H1 (cell line): ENCODE measurements at regions not wholly inside any gene's neighbourhood (a gene's known extent, or its start where the extent isn't known, plus 50 kb on each side); places are given as distances from the start of the nearest gene placed in this dataset.

ENCODE experiments used
- CTCF ChIA-PET: fragments of 300-600 bp; sonication (Branson Sonifier 250); formaldehyde crosslinking; loops from one replicate; lab custom pipeline; 2021; ENCODE audit not compliant: partially characterized antibody; lab: Charles Lee
- POLR2A ChIA-PET: fragments of 300-600 bp; sonication (Branson Sonifier 250); formaldehyde crosslinking; loops from one replicate; lab custom pipeline; 2021; ENCODE audit warnings: inconsistent platforms; ENCODE audit not compliant: partially characterized antibody; lab: Charles Lee
- DNase-seq, 2 experiments: peaks; one replicate each; pipeline versions ENCODE4 v3.0.0 to v3.0.0-alpha.2; 2010 to 2022; ENCODE audit warnings: low spot score in 2 of 2, low read depth in 1 of 2, mixed read lengths in 1 of 2
- FAIRE-seq: peaks from 2 replicates; lab custom pipeline; 2011; peaks lifted over from hg19 to GRCh38; lab: Jason Lieb, UNC
- H2AFZ ChIP-seq: 2 replicates; pipeline ENCODE4 v1.8.1; 2012; ENCODE audit warnings: low read length, inconsistent platforms
- H2AK5ac ChIP-seq: 2 replicates; pipeline ENCODE4 v1.6.1; 2013; ENCODE audit warnings: low read depth, low read length
- H2BK120ac ChIP-seq: replicated peaks from 2 replicates; pipeline ENCODE3; 2013; ENCODE audit warnings: low read depth, low read length, inconsistent platforms
- H2BK12ac ChIP-seq: 2 replicates; pipeline ENCODE4 v1.6.1; 2013; ENCODE audit warnings: low read depth, low read length
- H2BK15ac ChIP-seq: 2 replicates; pipeline ENCODE4 v1.6.1; 2013; ENCODE audit warnings: low read length
- H2BK20ac ChIP-seq: 2 replicates; pipeline ENCODE4 v1.6.1; 2013; ENCODE audit warnings: low read length
- H2BK5ac ChIP-seq: 2 replicates; pipeline ENCODE4 v1.6.1; 2013; ENCODE audit warnings: low read depth, low read length
- H3K14ac ChIP-seq: 2 replicates; pipeline ENCODE4 v1.6.1; 2013; ENCODE audit warnings: inconsistent platforms; ENCODE audit not compliant: insufficient read length
- H3K18ac ChIP-seq: 2 replicates; pipeline ENCODE4 v1.6.1; 2013; ENCODE audit warnings: low read length; ENCODE audit errors: extremely low read depth
- H3K23ac ChIP-seq: 2 replicates; pipeline ENCODE4 v1.6.1; 2013; ENCODE audit warnings: inconsistent platforms; ENCODE audit not compliant: insufficient read length
- H3K23me2 ChIP-seq: 2 replicates; pipeline ENCODE4 v1.6.1; 2013; ENCODE audit warnings: low read depth, low read length
- H3K27ac ChIP-seq: 2 replicates; pipeline ENCODE4 v1.6.1; 2011; ENCODE audit warnings: low read depth, low read length, inconsistent platforms
- H3K27me3 ChIP-seq, 4 experiments: replicated peaks in 1 of 4; 1 replicate in 1 of 4; 2 replicates in 3 of 4; pipeline versions ENCODE4 v1.6.1 to v1.8.1; 2011 to 2013; ENCODE audit warnings: low read length in 3 of 4, mild to moderate bottlenecking in 3 of 4, inconsistent platforms in 2 of 4, mixed read lengths in 2 of 4, moderate library complexity in 1 of 4; ENCODE audit not compliant: control insufficient read depth in 3 of 4, insufficient read depth in 3 of 4; ENCODE audit errors: extremely low read depth in 1 of 4
- H3K36me3 ChIP-seq, 4 experiments: 2 replicates each; pipeline versions ENCODE4 v1.6.1 to v1.8.1; 2011 to 2013; ENCODE audit warnings: mild to moderate bottlenecking in 4 of 4, low read length in 3 of 4, moderate library complexity in 2 of 4, control low read depth in 1 of 4, inconsistent platforms in 1 of 4; ENCODE audit not compliant: insufficient read depth in 4 of 4, control insufficient read depth in 2 of 4
- H3K4ac ChIP-seq: replicated peaks from 2 replicates; pipeline ENCODE3; 2013; ENCODE audit warnings: low read length, low read depth, mixed read lengths, inconsistent platforms; ENCODE audit not compliant: insufficient read length
- H3K4me1 ChIP-seq, 4 experiments: replicated peaks in 1 of 4; 1 replicate in 1 of 4; 2 replicates in 3 of 4; pipeline versions ENCODE4 v1.6.1 to v1.8.1; 2011 to 2013; ENCODE audit warnings: low read length in 3 of 4, inconsistent platforms in 2 of 4, mixed read lengths in 1 of 4; ENCODE audit not compliant: insufficient read depth in 4 of 4, control insufficient read depth in 3 of 4
- H3K4me2 ChIP-seq, 2 experiments: 2 replicates each; pipeline versions ENCODE4 v1.6.1 to v1.8.1; 2011 to 2013; ENCODE audit warnings: low read depth in 2 of 2, low read length in 2 of 2, control low read depth in 1 of 2, inconsistent platforms in 1 of 2, mild to moderate bottlenecking in 1 of 2; ENCODE audit not compliant: insufficient read depth in 1 of 2
- H3K4me3 ChIP-seq, 4 experiments: fragments of 200-600, 300-600 bp in 1 of 4; sonication (generic), shearing (Covaris generic), sonication (Bioruptor Twin) in 1 of 4; 2 replicates each; pipeline versions ENCODE4 v1.5.1 to v1.8.1; 2011 to 2016; ENCODE audit warnings: low read length in 4 of 4, low read depth in 3 of 4, control low read depth in 2 of 4, inconsistent platforms in 2 of 4, mild to moderate bottlenecking in 2 of 4, mixed read lengths in 1 of 4, moderate library complexity in 1 of 4; ENCODE audit not compliant: insufficient read depth in 2 of 4; ENCODE audit errors: extremely low read depth in 1 of 4
- H3K56ac ChIP-seq: replicated peaks from 2 replicates; pipeline ENCODE3; 2013; ENCODE audit warnings: low read depth, mild to moderate bottlenecking, mixed read lengths, low read length, inconsistent platforms; ENCODE audit not compliant: insufficient read length
- H3K79me1 ChIP-seq: 2 replicates; pipeline ENCODE4 v1.6.1; 2013; ENCODE audit warnings: low read depth, low read length, control low read depth
- H3K79me2 ChIP-seq, 2 experiments: 2 replicates each; pipeline versions ENCODE4 v1.6.1 to v1.8.1; 2012 to 2013; ENCODE audit warnings: low read length in 2 of 2, mild to moderate bottlenecking in 2 of 2, inconsistent platforms in 1 of 2; ENCODE audit not compliant: insufficient read depth in 2 of 2, control insufficient read depth in 1 of 2
- H3K9ac ChIP-seq, 4 experiments: replicated peaks in 1 of 4; 1 replicate in 1 of 4; 2 replicates in 3 of 4; pipeline versions ENCODE4 v1.6.1 to v1.8.1; 2011 to 2013; ENCODE audit warnings: low read depth in 3 of 4, low read length in 3 of 4, control low read depth in 2 of 4, mild to moderate bottlenecking in 2 of 4, moderate library complexity in 2 of 4, inconsistent platforms in 1 of 4; ENCODE audit errors: extremely low read depth in 1 of 4
- H3K9me3 ChIP-seq, 2 experiments: 2 replicates each; pipeline versions ENCODE4 v1.6.1 to v1.8.1; 2012 to 2013; ENCODE audit warnings: mild to moderate bottlenecking in 2 of 2, moderate library complexity in 2 of 2, control low read depth in 1 of 2, inconsistent platforms in 1 of 2, low read depth in 1 of 2, low read length in 1 of 2, mixed read lengths in 1 of 2; ENCODE audit not compliant: insufficient read depth in 2 of 2
- H4K20me1 ChIP-seq, 2 experiments: replicated peaks in 1 of 2; 2 replicates each; pipeline versions ENCODE3 to v1.8.1; 2011 to 2013; ENCODE audit warnings: inconsistent platforms in 2 of 2, low read length in 2 of 2, mild to moderate bottlenecking in 1 of 2; ENCODE audit not compliant: insufficient read depth in 2 of 2, control insufficient read depth in 1 of 2
- H4K5ac ChIP-seq: 2 replicates; pipeline ENCODE4 v1.6.1; 2013; ENCODE audit warnings: low read length, low read depth, mixed read lengths, inconsistent platforms; ENCODE audit not compliant: insufficient read length
- H4K8ac ChIP-seq: 2 replicates; pipeline ENCODE4 v1.8.0; 2013; ENCODE audit warnings: mild to moderate bottlenecking, moderate library complexity, low read length, inconsistent platforms; ENCODE audit not compliant: insufficient read depth; ENCODE audit errors: extremely low read depth
- H4K91ac ChIP-seq: replicated peaks from 2 replicates; pipeline ENCODE3; 2013; ENCODE audit warnings: low read length, mixed read lengths, inconsistent platforms; ENCODE audit not compliant: insufficient read length
- ASH2L ChIP-seq: fragments of 200-600, 300-600 bp; sonication (generic); IDR thresholded peaks from one replicate; pipeline ENCODE4 v1.7.1; 2017; ENCODE audit warnings: low read length
- BRCA1 ChIP-seq: IDR thresholded peaks from 2 replicates; pipeline ENCODE4 v1.6.1; 2012; ENCODE audit warnings: low read depth, low read length, improper control_type of control experiment
- CBX8 ChIP-seq: fragments of 300-800, 300-1000 bp; sonication (generic); IDR thresholded peaks from 2 replicates; pipeline ENCODE4 v1.7.1; 2016; ENCODE audit warnings: low read depth, low read length, borderline replicate concordance
- CHD2 ChIP-seq: IDR thresholded peaks from 2 replicates; pipeline ENCODE4 v1.6.1; 2012; ENCODE audit warnings: low read length, improper control_type of control experiment
- E2F6 ChIP-seq: IDR thresholded peaks from 2 replicates; pipeline ENCODE4 v1.6.1; 2012; ENCODE audit warnings: inconsistent platforms
- GTF2F1 ChIP-seq: IDR thresholded peaks from 2 replicates; pipeline ENCODE4 v1.6.1; 2012; ENCODE audit warnings: low read depth, low read length, improper control_type of control experiment, borderline replicate concordance
- HDAC2 ChIP-seq, 2 experiments: fragments of 300-600 bp in 1 of 2; sonication (generic) in 1 of 2; IDR thresholded peaks; 2 replicates each; pipeline ENCODE4 v1.6.1; 2011 to 2012; ENCODE audit warnings: low read depth in 2 of 2, low read length in 2 of 2, mild to moderate bottlenecking in 2 of 2, moderate library complexity in 2 of 2, borderline replicate concordance in 1 of 2, inconsistent platforms in 1 of 2
- KDM1A ChIP-seq: fragments of 200-600, 300-600 bp; sonication (generic); IDR thresholded peaks from 2 replicates; pipeline ENCODE4 v1.7.1; 2016; ENCODE audit warnings: mild to moderate bottlenecking, low read length, borderline replicate concordance
- KDM5A ChIP-seq: fragments of 200-600 bp; IDR thresholded peaks from 2 replicates; pipeline ENCODE4 v1.7.1; 2012; ENCODE audit warnings: mild to moderate bottlenecking, low read length, inconsistent platforms, mixed read lengths
- MAX ChIP-seq: IDR thresholded peaks from 2 replicates; pipeline ENCODE4 v1.6.1; 2012; ENCODE audit warnings: inconsistent platforms
- POU5F1 ChIP-seq: IDR thresholded peaks from 2 replicates; pipeline ENCODE4 v1.6.1; 2011; ENCODE audit warnings: low read depth, mild to moderate bottlenecking, low read length, moderate library complexity
- SIRT6 ChIP-seq: IDR thresholded peaks from one replicate; pipeline ENCODE4 v1.7.1; 2012; ENCODE audit warnings: low read length, inconsistent platforms
- SP2 ChIP-seq: IDR thresholded peaks from 2 replicates; pipeline ENCODE4 v1.6.1; 2012; ENCODE audit warnings: mild to moderate bottlenecking, low read length, inconsistent platforms
- SRF ChIP-seq: IDR thresholded peaks from 2 replicates; pipeline ENCODE4 v1.6.1; 2011; ENCODE audit warnings: mild to moderate bottlenecking, low read depth, low read length, moderate library complexity
- WGBS, 2 experiments: shearing (Covaris generic) in 1 of 2; methylation state at CpG; one replicate each; pipeline versions ENCODE4 v1.1.6 to v1.1.7; 2013 to 2015; ENCODE audit warnings: low lambda C conversion rate in 2 of 2, mixed read lengths in 2 of 2, inconsistent platforms in 1 of 2, low coverage in 1 of 2, missing lambda C conversion rate in 1 of 2; ENCODE audit not compliant: insufficient replicate concordance in 2 of 2, insufficient coverage in 1 of 2, insufficient read length in 1 of 2; ENCODE audit errors: extremely low coverage in 1 of 2, missing lambda C conversion rate in 1 of 2; 5-methylcytosine and 5-hydroxymethylcytosine counted together

- no peak overlapping the region for H3K56ac ChIP-seq
- no peak overlapping the region for H4K8ac ChIP-seq
- POLR2A ChIA-PET: no interaction called here
- H3K79me2 ChIP-seq: no peaks in the 10 kb centered on the region
- no peak overlapping the region for H3K4me3 ChIP-seq
- FAIRE-seq (no peak), DNase-seq (no peak)
- H2BK20ac ChIP-seq: no peak overlapping the region
- H2AK5ac ChIP-seq: no peak overlapping the region
- no peak overlapping the region for H3K27ac ChIP-seq
- H4K5ac ChIP-seq: no peak overlapping the region
- no peak overlapping the region for H2BK5ac ChIP-seq
- no peak overlapping the region for H2BK12ac ChIP-seq
- no peaks in the 10 kb centered on the region for H3K4me1 ChIP-seq
- no peak overlapping the region for H3K4me2 ChIP-seq
- no peak overlapping the region for H2BK120ac ChIP-seq
- H3K4ac ChIP-seq: no peak overlapping the region
- no peak overlapping the region for H2BK15ac ChIP-seq
- WGBS, 2 experiments: 94% methylated on average over 2 of the region's 2 CpGs; no CpG with 5 or more reads in 1 of the 2 experiments
- no peak overlapping the region for H3K14ac ChIP-seq
- no peaks in the 10 kb centered on the region for H4K20me1 ChIP-seq
- no peak overlapping the region for H3K23ac ChIP-seq
- no peak overlapping the region for H3K18ac ChIP-seq
- CTCF ChIA-PET: no interaction called here
- H3K79me1 ChIP-seq: no peaks in the 10 kb centered on the region
- no peaks in the 10 kb centered on the region for H3K23me2 ChIP-seq
- H2AFZ ChIP-seq: no peak overlapping the region
- no peak overlapping the region for H3K9ac ChIP-seq
- H4K91ac ChIP-seq: no peak overlapping the region
- H3K36me3 ChIP-seq: no peaks in the 10 kb centered on the region
- no peaks in the 10 kb centered on the region for H3K9me3 ChIP-seq
- H3K27me3 ChIP-seq: no peaks in the 10 kb centered on the region
- TF ChIP-seq SIRT6 (no peak), KDM1A (no peak), HDAC2 (IDR thresholded peaks at IDR 0.05; ENCODE audit: borderline replicate concordance in 1 of 2, low read depth in 2 of 2, low read length in 2 of 2) (no peak), CBX8 (no peak), ASH2L (no peak), CHD2 (no peak), POU5F1 (no peak), BRCA1 (no peak), MAX (no peak), SRF (no peak), KDM5A (no peak), E2F6 (no peak), GTF2F1 (no peak), SP2 (no peak)
These were observed 419.7 kb downstream of the CNTNAP4 start for GRCh38 chr16:76696876-76697275.
